Spleen (tissue), 7 donors: ENCODE measurements at regions not wholly inside any gene's neighbourhood (a gene's known extent, or its start where the extent isn't known, plus 50 kb on each side); places are given as distances from the start of the nearest gene placed in this dataset.

Experiments used
- CTCF ChIP-seq, 11 experiments: fragments of 200-600 bp in 7 of 11; fragments of 450-650 bp in 4 of 11; sonication (generic) in 4 of 11; IDR thresholded peaks in 8 of 11; conservative IDR thresholded peaks in 3 of 11; 1 replicate in 7 of 11; 2 replicates in 4 of 11; pipeline versions ENCODE4 v1.4.0 to v1.8.0; 2016 to 2021; ENCODE audit warnings: antibody characterized with exemption in 11 of 11, inconsistent platforms in 4 of 11, mild to moderate bottlenecking in 1 of 11
- POLR2A ChIP-seq, 3 donors: fragments of 450-650 bp; IDR thresholded peaks; one replicate each; pipeline ENCODE4 v1.5.1; 2017; ENCODE audit warnings: antibody characterized with exemption in 3 of 3, mild to moderate bottlenecking in 1 of 3
- POLR2AphosphoS5 ChIP-seq, 3 donors: sonication (generic); formaldehyde crosslinking; IDR thresholded peaks; one replicate each; pipeline ENCODE4 v1.5.1; 2017; ENCODE audit warnings: antibody characterized with exemption in 3 of 3
- donor health status: DM: no; HTN: no; CAD: no; lungs with moderate emphysema.
- donor health status: DM: no; HTN: no; CAD: no.
- donor health status: DM: no; HTN: no; CAD: no.

- TF ChIP-seq CTCF (IDR thresholded peaks at IDR 0.05 in 8 of 11, conservative IDR thresholded peaks at IDR 0.05 in 3 of 11) (no peak), POLR2AphosphoS5 (IDR thresholded peaks at IDR 0.05) (no peak), POLR2A (IDR thresholded peaks at IDR 0.05) (no peak)
Observed at GRCh38 chr4:83890231-83890630, 354.3 kb downstream of the GPAT3 start.
